ENCODE measurements at regions not wholly inside any gene's neighbourhood (a gene's known extent, or its start where the extent isn't known, plus 50 kb on each side); places are given as distances from the start of the nearest gene placed in this dataset.
A peak's percentile ranks its signal among the peaks of the same experiment; 100 is the strongest.
"Not testable (repeated sequence)": the region's sequence is repeated elsewhere in the genome, so short reads cannot be mapped to it uniquely, and the experiment has no call there.

- DNase-seq, result no peak
These were observed 191.9 kb downstream of the C9orf50 start for GRCh38 chr9:129428864-129429577.

- no peak for DNase-seq
These were observed 193.8 kb downstream of the C9orf50 start for GRCh38 chr9:129427149-129427548.

- not testable (repeated sequence) for DNase-seq
These were observed 197.1 kb downstream of the C9orf50 start for GRCh38 chr9:129423755-129424154.

GRCh38 chr9:129423216-129423615 is 197.7 kb downstream of the C9orf50 start:
- DNase-seq, result no peak

GRCh38 chr9:129422843-129423192 is 198.1 kb downstream of the C9orf50 start:
- DNase-seq, result no peak

- DNase-seq, result no peak
These were observed 198.7 kb downstream of the C9orf50 start for GRCh38 chr9:129422032-129422842.

GRCh38 chr9:129421371-129421770 is 199.5 kb downstream of the C9orf50 start:
- no peak for DNase-seq

- no peak for DNase-seq
These were observed 200.2 kb downstream of the C9orf50 start for GRCh38 chr9:129420721-129421120.

- DNase-seq, result no peak
These were observed 201.5 kb downstream of the C9orf50 start for GRCh38 chr9:129419382-129419899.

GRCh38 chr9:129418451-129418850 is 202.4 kb downstream of the C9orf50 start:
- no peak for DNase-seq

- DNase-seq, result no peak
These were observed 203.9 kb downstream of the C9orf50 start for GRCh38 chr9:129416821-129417539.

- DNase-seq, result no peak
These were observed 204.8 kb downstream of the C9orf50 start for GRCh38 chr9:129415942-129416651.

GRCh38 chr9:129414993-129415941 is 205.6 kb downstream of the C9orf50 start:
- DNase-seq, result no peak

- no peak for DNase-seq
These were observed 206.4 kb downstream of the C9orf50 start for GRCh38 chr9:129414377-129414992.

GRCh38 chr9:129413537-129414376 is 207.1 kb downstream of the C9orf50 start:
- DNase-seq, result peak; percentile 95

GRCh38 chr9:129412814-129413536 is 207.9 kb downstream of the C9orf50 start:
- peak; percentile 53 for DNase-seq

GRCh38 chr9:129412176-129412813 is 208.6 kb downstream of the C9orf50 start:
- DNase-seq, result not testable (repeated sequence)

GRCh38 chr9:129411501-129412175 is 209.3 kb downstream of the C9orf50 start:
- DNase-seq, result no peak
